CD4-positive, alpha-beta T cell treated with Interleukin-17A for 1 hour (primary cell): ENCODE measurements at regions not wholly inside any gene's neighbourhood (a gene's known extent, or its start where the extent isn't known, plus 50 kb on each side); places are given as distances from the start of the nearest gene placed in this dataset.

Experiments used
- DNase-seq: peaks from one replicate; pipeline ENCODE4 v3.0.0-alpha.2; 2020

- DNase-seq, result no peak
Measured at GRCh38 chr4:165723051-165723795, 149.8 kb upstream of the TLL1 start.

- DNase-seq, result no peak
Measured at GRCh38 chr4:165724786-165725185, 148.3 kb upstream of the TLL1 start.

- no peak for DNase-seq
Measured at GRCh38 chr4:165725352-165725751, 147.7 kb upstream of the TLL1 start.

GRCh38 chr4:165726831-165727230, 146.2 kb upstream of the TLL1 start:
- DNase-seq, result no peak

- DNase-seq, result no peak
Measured at GRCh38 chr4:165737309-165737972, 135.6 kb upstream of the TLL1 start.

- no peak for DNase-seq
Measured at GRCh38 chr4:165738571-165738970, 134.5 kb upstream of the TLL1 start.

- DNase-seq, result no peak
Measured at GRCh38 chr4:165740911-165741310, 132.1 kb upstream of the TLL1 start.

GRCh38 chr4:165743422-165743821, 129.6 kb upstream of the TLL1 start:
- no peak for DNase-seq

- no peak for DNase-seq
Measured at GRCh38 chr4:165744370-165744769, 128.7 kb upstream of the TLL1 start.

GRCh38 chr4:165748321-165748720, 124.7 kb upstream of the TLL1 start:
- no peak for DNase-seq

- DNase-seq, result no peak
Measured at GRCh38 chr4:165751882-165752281, 121.2 kb upstream of the TLL1 start.

GRCh38 chr4:165754664-165755063, 118.4 kb upstream of the TLL1 start:
- no peak for DNase-seq

GRCh38 chr4:165756836-165757235, 116.2 kb upstream of the TLL1 start:
- DNase-seq, result no peak

GRCh38 chr4:165757451-165757850, 115.6 kb upstream of the TLL1 start:
- no peak for DNase-seq

GRCh38 chr4:165758086-165758485, 115.0 kb upstream of the TLL1 start:
- DNase-seq, result no peak

- no peak for DNase-seq
Measured at GRCh38 chr4:165760182-165760581, 112.9 kb upstream of the TLL1 start.

GRCh38 chr4:165761963-165762362, 111.1 kb upstream of the TLL1 start:
- no peak for DNase-seq

GRCh38 chr4:165763640-165764039, 109.4 kb upstream of the TLL1 start:
- DNase-seq, result no peak

- DNase-seq, result no peak
Measured at GRCh38 chr4:165765053-165765452, 108.0 kb upstream of the TLL1 start.

GRCh38 chr4:165766018-165766417, 107.0 kb upstream of the TLL1 start:
- no peak for DNase-seq

- DNase-seq, result no peak
Measured at GRCh38 chr4:165766976-165767375, 106.1 kb upstream of the TLL1 start.

- no peak for DNase-seq
Measured at GRCh38 chr4:165767671-165768070, 105.4 kb upstream of the TLL1 start.

GRCh38 chr4:165768281-165768680, 104.8 kb upstream of the TLL1 start:
- no peak for DNase-seq

- no peak for DNase-seq
Measured at GRCh38 chr4:165774326-165774725, 98.7 kb upstream of the TLL1 start.
